Bronchial epithelial cell (primary cell): ENCODE measurements at regions not wholly inside any gene's neighbourhood (a gene's known extent, or its start where the extent isn't known, plus 50 kb on each side); places are given as distances from the start of the nearest gene placed in this dataset.
"Not testable (repeated sequence)": the region's sequence is repeated elsewhere in the genome, so short reads cannot be mapped to it uniquely, and the experiment has no call there.

Experiments used
- DNase-seq: peaks from one replicate; pipeline ENCODE4 v3.0.0-alpha.2; 2010; ENCODE audit warnings: low read depth
- FAIRE-seq: peaks from 2 replicates; lab custom pipeline; 2011; peaks lifted over from hg19 to GRCh38; lab: Jason Lieb, UNC
- H3K27me3 ChIP-seq: 2 replicates; pipeline ENCODE4 v1.5.1; 2011; ENCODE audit warnings: low read length; ENCODE audit not compliant: control insufficient read depth, insufficient read depth
- H3K36me3 ChIP-seq: 2 replicates; pipeline ENCODE4 v1.5.1; 2011; ENCODE audit warnings: low read length; ENCODE audit not compliant: control insufficient read depth, insufficient read depth
- H3K4me3 ChIP-seq: 2 replicates; pipeline ENCODE4 v1.5.1; 2011; ENCODE audit warnings: mild to moderate bottlenecking, low read depth, low read length, control low read depth
- TF ChIP-seq, protein P1 (sequence below): IDR thresholded peaks from 2 replicates; pipeline ENCODE4 v1.5.1; 2011; ENCODE audit warnings: mild to moderate bottlenecking, moderate library complexity, low read length, control low read depth, inconsistent platforms; ENCODE audit not compliant: insufficient read depth, severe bottlenecking

DNA sequence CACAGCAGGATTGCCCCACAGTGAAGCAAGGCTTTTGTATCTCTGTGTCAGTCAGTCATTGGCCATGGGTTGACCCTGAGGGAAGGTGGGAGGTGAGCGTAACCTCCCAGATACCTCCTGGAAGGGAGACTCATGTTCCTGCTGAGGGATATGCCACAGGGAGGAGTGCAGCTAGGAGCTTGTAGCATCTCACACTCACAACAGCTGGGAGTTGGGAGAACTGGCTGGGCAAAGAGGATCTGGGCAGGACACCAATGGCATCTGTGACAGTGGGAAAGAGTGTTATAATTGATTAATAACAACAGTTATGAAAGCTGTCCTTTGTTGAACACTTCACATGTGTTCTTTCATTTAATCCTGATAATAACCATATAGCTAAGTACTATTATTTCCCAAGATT lies 171.0 kb downstream of the TLE3 start:
- TF ChIP-seq, protein P1, sequence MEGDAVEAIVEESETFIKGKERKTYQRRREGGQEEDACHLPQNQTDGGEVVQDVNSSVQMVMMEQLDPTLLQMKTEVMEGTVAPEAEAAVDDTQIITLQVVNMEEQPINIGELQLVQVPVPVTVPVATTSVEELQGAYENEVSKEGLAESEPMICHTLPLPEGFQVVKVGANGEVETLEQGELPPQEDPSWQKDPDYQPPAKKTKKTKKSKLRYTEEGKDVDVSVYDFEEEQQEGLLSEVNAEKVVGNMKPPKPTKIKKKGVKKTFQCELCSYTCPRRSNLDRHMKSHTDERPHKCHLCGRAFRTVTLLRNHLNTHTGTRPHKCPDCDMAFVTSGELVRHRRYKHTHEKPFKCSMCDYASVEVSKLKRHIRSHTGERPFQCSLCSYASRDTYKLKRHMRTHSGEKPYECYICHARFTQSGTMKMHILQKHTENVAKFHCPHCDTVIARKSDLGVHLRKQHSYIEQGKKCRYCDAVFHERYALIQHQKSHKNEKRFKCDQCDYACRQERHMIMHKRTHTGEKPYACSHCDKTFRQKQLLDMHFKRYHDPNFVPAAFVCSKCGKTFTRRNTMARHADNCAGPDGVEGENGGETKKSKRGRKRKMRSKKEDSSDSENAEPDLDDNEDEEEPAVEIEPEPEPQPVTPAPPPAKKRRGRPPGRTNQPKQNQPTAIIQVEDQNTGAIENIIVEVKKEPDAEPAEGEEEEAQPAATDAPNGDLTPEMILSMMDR: no peak
- Histone ChIP-seq H3K27me3 (no peaks in the 10 kb centered on the region), H3K36me3 (no peaks in the 10 kb centered on the region), H3K4me3 (no peak overlapping the region)
- DNase-seq (no peak), FAIRE-seq (no peak)

DNA sequence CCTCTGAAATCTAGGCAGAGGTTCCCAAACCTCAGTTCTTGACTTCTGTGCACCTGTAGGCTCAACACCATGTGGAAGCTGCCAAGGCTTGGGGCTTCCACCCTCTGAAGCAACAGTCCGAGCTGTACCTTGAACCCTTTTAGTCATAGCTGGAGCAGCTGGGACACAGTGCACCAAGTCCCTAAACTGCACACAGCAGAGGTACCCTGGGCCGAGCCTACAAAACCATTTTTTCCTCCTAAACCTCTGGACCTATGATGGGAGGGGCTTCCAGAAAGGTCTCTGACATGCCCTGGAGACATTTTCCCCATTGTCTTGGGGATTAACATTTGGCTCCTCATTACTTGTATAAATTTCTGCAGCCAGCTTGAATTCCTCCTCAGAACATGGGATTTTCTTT lies 168.8 kb downstream of the TLE3 start:
- not testable (repeated sequence) for H3K4me3 ChIP-seq, H3K27me3 ChIP-seq, H3K36me3 ChIP-seq, FAIRE-seq, DNase-seq

DNA sequence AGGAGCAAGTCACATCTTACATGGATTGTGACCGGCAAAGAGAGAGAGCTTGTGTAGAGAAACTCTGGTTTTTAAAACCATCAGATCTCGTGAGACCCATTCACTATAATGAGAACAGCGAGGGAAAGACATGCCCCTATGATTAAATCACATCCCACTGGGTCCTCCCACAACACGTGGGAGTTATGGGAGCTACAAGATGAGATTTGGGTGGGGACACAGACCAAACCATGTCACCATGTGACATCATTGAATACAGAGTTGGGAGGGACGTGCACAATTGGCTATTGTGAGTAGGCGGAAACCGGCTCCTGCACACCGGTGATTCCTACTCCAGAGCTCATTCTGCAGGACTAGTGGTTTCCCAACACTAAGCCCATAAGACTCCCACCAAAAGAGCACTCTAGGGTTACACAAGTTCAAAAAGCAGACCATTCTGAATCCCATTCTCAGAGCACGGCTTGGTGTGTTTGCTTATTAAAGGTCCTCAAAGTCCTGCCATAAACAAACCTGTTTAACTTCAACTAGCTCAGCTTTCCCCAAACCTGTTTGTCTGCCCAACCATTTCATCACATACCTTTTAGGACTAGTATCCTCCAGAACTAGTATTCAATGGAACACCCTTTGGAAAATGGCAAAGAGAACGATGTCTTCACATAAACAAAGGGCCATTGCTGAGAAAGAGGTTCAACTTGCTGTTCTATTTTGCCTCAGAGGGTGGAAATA lies 167.6 kb downstream of the TLE3 start:
- DNase-seq (no peak), FAIRE-seq (no peak)
- peaks cover 6% of the 10 kb centered on the region for H3K27me3 ChIP-seq

DNA sequence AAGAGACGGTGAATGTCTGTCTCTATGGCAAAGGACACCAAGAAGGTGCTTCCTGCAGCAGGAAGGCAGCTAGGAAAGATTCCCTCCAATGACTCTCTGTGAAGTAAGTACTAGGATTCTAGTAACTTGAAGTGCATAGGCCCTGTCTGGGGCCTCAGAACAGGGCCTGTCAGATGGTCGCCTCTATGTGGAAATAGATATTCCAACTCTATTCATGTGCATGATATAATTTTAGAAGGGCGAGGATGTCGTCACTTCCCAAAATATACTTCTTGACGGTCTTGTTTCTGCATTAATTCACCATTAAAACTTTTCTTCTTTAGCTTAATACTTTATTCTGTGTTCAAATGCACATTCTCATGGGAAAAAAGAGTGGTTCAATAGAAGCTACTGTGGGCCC lies 167.0 kb downstream of the TLE3 start:
- DNase-seq: no peak

More for the DNA sequence above, 167.6 kb downstream of the TLE3 start:
- Histone ChIP-seq H3K36me3 (no peaks in the 10 kb centered on the region), H3K4me3 (no peak overlapping the region)
- TF ChIP-seq, protein P1: no peak

DNA sequence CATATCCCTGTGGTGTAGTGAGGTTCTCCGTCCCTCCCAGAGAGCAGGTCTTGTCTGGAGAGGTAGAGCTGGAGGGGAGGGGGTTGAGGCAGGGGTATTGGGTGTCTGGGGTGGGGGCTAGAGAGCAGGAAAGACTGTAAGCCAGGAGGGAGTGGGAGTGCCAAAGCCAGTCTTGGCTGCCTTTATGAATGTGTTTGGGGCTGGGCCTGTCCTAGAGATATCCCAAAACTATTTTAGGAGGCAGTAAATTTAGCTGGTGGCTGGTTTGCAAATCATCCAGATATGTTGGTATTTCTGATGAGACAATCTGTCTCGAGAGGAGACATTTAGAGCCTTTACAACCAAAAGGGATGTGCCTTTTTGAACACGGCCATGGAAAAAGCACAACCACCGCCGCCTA lies 166.6 kb downstream of the TLE3 start:
- Histone ChIP-seq H3K36me3 (no peaks in the 10 kb centered on the region), H3K27me3 (peaks cover 6% of the 10 kb centered on the region), H3K4me3 (no peak overlapping the region)
- FAIRE-seq: no peak
- TF ChIP-seq, protein P1: no peak
- no peak for DNase-seq

More for the DNA sequence above, 167.0 kb downstream of the TLE3 start:
- FAIRE-seq: no peak
- TF ChIP-seq, protein P1: no peak
- Histone ChIP-seq H3K36me3 (no peaks in the 10 kb centered on the region), H3K4me3 (no peak overlapping the region), H3K27me3 (peaks cover 6% of the 10 kb centered on the region)

DNA sequence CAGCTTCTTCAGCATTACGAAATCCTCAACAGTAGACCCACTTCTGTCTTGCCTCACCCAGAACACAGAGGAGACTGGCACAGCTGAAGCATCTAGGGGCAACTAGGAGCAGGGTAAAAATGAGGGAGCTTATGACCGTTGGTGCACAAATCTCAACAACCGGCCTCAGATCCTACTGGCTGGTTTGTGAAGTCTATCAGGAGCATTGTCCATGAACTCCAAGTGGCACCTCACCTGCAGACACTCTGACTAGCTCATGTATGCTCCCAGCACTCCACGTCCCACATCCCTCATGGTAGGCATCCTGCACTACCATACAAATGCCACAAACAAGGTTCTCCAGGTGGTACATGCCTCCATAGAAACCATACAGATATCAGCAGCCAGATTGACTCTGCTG lies 163.1 kb downstream of the TLE3 start:
- TF ChIP-seq, protein P1: no peak
- H3K27me3 ChIP-seq: peaks cover 6% of the 10 kb centered on the region
- no peak for DNase-seq
- no peak overlapping the region for H3K4me3 ChIP-seq
- peak; percentile 40 for FAIRE-seq
- H3K36me3 ChIP-seq: no peaks in the 10 kb centered on the region
